Activated naive CD8-positive, alpha-beta T cell treated with anti-CD3 and anti-CD28 coated beads for 36 hours (primary cell): ENCODE measurements at regions not wholly inside any gene's neighbourhood (a gene's known extent, or its start where the extent isn't known, plus 50 kb on each side); places are given as distances from the start of the nearest gene placed in this dataset.

Source experiments
- DNase-seq: peaks from one replicate; pipeline ENCODE4 v3.0.0; 2021
- H3K27ac Mint-ChIP-seq: one replicate; pipeline ENCODE4 v1.8.0; 2022; ENCODE audit warnings: mild to moderate bottlenecking, moderate library complexity, mixed read lengths
- H3K27me3 Mint-ChIP-seq: one replicate; pipeline ENCODE4 v1.8.0; 2022; ENCODE audit warnings: mild to moderate bottlenecking, mixed read lengths
- H3K36me3 Mint-ChIP-seq: one replicate; pipeline ENCODE4 v1.8.0; 2021; ENCODE audit warnings: mild to moderate bottlenecking, mixed read lengths
- H3K4me1 Mint-ChIP-seq: one replicate; pipeline ENCODE4 v1.8.0; 2021; ENCODE audit warnings: mixed read lengths
- H3K4me3 Mint-ChIP-seq: one replicate; pipeline ENCODE4 v1.8.0; 2022; ENCODE audit warnings: mild to moderate bottlenecking, moderate library complexity, mixed read lengths
- H3K9me3 Mint-ChIP-seq: one replicate; pipeline ENCODE4 v1.8.0; 2022; ENCODE audit warnings: mixed read lengths

DNA sequence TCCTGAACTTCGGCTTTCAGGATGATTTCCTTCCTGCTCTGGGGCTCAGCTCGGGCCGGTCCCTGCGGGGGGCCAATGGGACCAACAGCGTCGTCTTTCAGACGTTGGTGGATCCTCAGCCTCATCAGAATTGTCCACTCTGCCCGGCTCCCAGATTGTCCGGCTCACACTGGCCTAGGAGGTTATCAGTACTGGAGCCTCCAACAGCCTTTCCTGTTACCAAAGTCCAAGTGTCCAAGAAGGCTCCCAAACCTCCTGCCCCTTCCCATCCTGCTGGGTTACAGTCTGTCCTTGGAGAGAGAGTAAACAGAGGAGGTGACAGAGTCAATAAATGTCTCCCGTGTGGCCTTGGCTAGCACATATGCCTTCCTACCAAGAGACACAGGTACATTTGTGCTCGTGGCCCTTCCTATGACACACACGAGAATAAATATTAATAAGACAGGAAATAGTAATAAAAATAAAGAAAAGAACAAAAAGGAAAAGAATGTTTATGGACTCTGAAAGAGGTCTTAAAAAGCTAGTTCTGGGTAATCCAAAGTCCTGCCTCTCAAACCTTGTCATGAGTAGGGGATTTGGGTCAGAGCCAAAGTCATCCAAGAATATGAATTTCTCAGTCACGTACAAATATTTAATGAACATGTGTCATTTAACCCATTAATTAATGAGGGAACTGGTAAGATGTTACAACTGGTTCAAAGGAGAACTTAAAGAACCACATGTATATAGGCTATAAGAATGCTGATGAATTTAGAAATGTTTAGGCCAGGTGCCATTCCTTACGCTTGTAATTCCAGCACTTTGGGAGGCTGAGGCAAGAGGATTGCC is 80.8 kb upstream of the SLC2A1 start:
- DNase-seq = no peak
- H3K27ac Mint-ChIP-seq = no peak overlapping the region
- H3K4me3 Mint-ChIP-seq = no peak overlapping the region
- no peaks in the 10 kb centered on the region for H3K9me3 Mint-ChIP-seq
- H3K4me1 Mint-ChIP-seq = peaks cover 9% of the 10 kb centered on the region
- H3K36me3 Mint-ChIP-seq = no peaks in the 10 kb centered on the region
- no peaks in the 10 kb centered on the region for H3K27me3 Mint-ChIP-seq

DNA sequence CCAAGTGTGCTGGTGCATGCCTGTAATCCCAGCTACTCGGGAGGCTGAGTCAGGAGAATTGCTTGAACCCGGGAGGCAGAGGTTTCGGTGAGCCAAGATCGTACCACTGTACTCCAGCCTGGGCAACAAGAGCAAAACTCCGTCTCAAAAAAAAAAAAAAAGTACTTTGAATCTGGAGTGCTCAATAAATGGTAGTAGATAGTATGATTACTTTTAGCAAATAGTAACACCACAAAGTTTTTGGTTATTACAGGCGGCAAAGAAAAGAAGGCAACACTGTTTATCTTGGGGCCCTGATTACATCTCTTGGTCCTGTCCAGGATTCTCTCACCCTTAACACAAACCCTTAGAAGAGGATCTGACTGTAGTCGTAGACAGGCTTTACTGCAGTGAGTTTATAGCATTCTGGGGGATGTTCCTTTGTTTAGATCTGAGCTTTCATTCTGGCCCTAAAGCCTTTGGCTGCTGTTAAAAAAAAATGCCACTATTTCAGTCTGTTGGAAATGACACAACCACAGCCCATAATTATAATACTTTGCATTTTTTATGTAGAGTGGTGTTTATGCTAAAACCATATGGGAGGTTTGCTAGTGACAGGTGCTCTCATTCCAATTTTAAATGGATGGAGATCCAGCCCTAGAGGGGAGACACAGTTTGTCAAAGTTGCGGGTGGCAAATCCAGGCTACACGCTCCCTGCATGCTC is 79.7 kb upstream of the SLC2A1 start:
- Mint-ChIP-seq H3K27ac (no peak overlapping the region), H3K9me3 (no peaks in the 10 kb centered on the region), H3K4me1 (peaks cover 12% of the 10 kb centered on the region)

DNA sequence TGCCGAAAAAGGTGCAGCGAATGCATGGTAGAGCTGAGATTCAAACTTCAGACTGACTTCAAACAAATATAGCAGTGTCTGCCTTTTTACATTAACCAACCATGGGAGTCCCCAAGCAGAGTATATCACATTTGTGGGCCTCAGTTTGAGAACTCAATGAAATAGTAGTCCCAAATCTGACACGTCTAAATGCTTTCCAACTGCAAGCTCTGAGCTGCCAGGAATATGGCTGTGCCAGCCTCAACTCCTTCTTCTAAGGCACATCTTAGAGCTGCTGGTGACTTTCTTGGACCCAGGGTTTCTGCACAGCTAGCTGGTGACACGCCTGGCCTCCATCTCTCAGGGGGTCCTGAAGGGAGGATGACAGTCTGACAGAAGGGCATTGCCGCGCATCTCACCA is 78.8 kb upstream of the SLC2A1 start:
- H3K4me3 Mint-ChIP-seq = no peak overlapping the region
- DNase-seq = no peak
- no peaks in the 10 kb centered on the region for H3K27me3 Mint-ChIP-seq
- no peak overlapping the region for H3K27ac Mint-ChIP-seq
- H3K36me3 Mint-ChIP-seq = no peaks in the 10 kb centered on the region
- no peaks in the 10 kb centered on the region for H3K9me3 Mint-ChIP-seq
- H3K4me1 Mint-ChIP-seq = peaks cover 12% of the 10 kb centered on the region

More for the DNA sequence above, 79.7 kb upstream of the SLC2A1 start:
- DNase-seq = no peak
- H3K4me3 Mint-ChIP-seq = no peak overlapping the region
- no peaks in the 10 kb centered on the region for H3K27me3 Mint-ChIP-seq
- no peaks in the 10 kb centered on the region for H3K36me3 Mint-ChIP-seq

DNA sequence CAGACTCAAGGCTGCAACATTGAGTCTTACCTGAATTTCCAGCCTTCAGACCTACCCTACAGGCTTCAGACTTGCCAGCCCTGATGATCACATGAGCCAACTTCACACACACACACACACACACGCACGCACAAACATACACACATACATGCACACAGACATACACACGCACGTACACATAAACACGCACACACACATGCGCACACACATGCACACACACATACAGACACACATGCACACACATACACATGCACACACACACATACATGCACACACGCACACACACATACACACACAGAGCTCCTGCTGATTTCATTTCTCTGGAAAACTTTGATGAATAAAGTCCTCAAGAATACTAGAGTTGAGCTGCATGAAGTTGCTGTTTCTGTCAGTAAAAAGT is 78.3 kb upstream of the SLC2A1 start:
- Mint-ChIP-seq H3K27me3 (no peaks in the 10 kb centered on the region), H3K36me3 (no peaks in the 10 kb centered on the region), H3K9me3 (no peaks in the 10 kb centered on the region), H3K27ac (no peak overlapping the region), H3K4me1 (peaks cover 12% of the 10 kb centered on the region), H3K4me3 (no peak overlapping the region)
- DNase-seq = no peak

DNA sequence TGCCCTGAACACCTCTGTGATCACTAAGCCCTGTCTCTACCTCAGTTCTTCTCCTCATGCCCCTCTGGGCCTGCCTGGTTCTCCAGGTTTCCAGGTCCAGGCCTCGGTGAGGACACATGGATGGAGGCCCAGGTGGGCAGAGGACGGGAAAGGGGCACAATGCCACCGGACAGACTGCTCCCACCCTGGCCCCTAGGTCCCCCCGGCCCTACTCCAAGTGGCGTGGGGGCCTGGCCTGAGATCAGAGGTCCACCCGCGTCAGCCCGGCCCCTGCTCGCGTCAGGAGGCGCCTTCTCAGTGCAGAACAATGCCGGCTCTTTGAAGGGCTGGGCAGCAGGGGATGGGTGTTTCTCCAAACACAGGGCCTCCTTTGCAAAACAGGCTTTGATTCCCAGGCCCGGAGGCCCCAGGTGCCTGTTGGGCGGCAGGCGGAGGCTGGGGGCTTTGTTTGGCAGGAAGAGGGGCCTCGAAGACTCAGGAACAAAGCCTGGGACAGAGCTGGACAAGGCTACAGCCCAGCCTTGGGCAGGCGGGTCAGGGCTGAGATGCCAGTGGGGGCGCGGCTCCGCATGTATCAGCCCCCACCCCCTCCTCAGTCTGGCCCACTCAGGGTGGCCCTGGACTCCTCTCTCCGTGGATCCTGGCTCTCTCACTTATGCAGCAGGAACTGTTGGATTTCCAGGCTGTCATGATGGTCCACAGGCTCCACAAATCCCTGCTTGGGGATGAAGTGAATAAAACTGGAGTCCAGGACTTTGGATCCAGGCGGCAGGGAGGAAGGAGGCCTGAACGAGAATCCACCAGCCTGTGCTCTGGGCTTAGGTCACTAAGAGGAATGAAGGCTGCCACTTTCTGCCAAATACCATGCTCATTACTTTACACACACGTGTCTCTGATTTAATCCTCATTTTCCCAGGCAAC is 77.4 kb upstream of the SLC2A1 start:
- H3K27me3 Mint-ChIP-seq = no peaks in the 10 kb centered on the region
- H3K27ac Mint-ChIP-seq = no peak overlapping the region
- no peaks in the 10 kb centered on the region for H3K9me3 Mint-ChIP-seq
- H3K4me1 Mint-ChIP-seq = peaks cover 12% of the 10 kb centered on the region
- H3K4me3 Mint-ChIP-seq = no peak overlapping the region
- H3K36me3 Mint-ChIP-seq = no peaks in the 10 kb centered on the region
- DNase-seq = no peak

DNA sequence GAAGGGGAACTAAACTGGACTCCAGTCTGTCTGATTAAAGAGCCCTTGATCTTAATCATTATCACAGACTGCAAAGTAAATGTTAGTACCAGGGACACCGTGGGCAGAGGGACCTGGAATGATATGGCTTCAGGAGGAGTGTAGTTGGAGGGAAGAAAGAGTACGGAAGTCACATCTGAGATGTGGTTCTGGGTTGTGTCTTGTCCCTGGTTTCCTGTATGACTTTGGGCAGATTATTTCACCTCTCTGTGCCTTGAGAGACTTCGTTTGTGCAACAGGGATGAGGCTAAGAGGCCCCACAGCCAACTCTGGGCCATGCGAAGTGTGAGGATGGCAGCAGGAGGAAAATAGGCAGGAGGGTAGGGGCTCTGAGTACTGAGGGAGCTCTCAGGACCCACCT is 76.1 kb upstream of the SLC2A1 start:
- Mint-ChIP-seq H3K36me3 (no peaks in the 10 kb centered on the region), H3K4me1 (peaks cover 12% of the 10 kb centered on the region), H3K9me3 (no peaks in the 10 kb centered on the region), H3K27ac (peak overlapping the region; percentile 84), H3K27me3 (no peaks in the 10 kb centered on the region), H3K4me3 (no peak overlapping the region)
- no peak for DNase-seq

DNA sequence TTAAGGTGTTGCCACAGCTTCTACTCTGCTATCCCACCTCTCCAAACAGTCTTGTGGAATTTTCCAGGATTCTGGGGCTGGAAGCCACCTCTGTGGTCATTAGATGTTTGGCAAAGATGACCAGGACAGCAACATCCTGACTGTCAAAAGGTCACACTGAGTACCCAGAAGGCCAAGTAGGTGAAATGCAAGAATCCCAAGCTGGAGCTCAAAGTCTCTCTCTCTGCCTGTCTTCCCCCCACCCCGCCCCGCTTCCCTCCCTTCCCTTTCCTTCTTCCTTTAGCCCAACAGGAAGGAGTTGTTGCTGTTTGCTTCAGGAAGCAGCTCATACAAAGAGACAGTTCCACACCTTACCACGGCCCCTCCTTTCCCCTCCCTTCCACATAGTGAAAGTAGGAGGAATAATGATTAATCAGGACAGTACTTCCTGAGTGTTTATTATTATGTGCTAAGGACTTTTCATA is 75.6 kb upstream of the SLC2A1 start:
- Mint-ChIP-seq H3K27me3 (no peaks in the 10 kb centered on the region), H3K4me1 (peaks cover 12% of the 10 kb centered on the region), H3K27ac (peak overlapping the region; percentile 84), H3K4me3 (no peak overlapping the region), H3K9me3 (no peaks in the 10 kb centered on the region), H3K36me3 (no peaks in the 10 kb centered on the region)
- DNase-seq = no peak

DNA sequence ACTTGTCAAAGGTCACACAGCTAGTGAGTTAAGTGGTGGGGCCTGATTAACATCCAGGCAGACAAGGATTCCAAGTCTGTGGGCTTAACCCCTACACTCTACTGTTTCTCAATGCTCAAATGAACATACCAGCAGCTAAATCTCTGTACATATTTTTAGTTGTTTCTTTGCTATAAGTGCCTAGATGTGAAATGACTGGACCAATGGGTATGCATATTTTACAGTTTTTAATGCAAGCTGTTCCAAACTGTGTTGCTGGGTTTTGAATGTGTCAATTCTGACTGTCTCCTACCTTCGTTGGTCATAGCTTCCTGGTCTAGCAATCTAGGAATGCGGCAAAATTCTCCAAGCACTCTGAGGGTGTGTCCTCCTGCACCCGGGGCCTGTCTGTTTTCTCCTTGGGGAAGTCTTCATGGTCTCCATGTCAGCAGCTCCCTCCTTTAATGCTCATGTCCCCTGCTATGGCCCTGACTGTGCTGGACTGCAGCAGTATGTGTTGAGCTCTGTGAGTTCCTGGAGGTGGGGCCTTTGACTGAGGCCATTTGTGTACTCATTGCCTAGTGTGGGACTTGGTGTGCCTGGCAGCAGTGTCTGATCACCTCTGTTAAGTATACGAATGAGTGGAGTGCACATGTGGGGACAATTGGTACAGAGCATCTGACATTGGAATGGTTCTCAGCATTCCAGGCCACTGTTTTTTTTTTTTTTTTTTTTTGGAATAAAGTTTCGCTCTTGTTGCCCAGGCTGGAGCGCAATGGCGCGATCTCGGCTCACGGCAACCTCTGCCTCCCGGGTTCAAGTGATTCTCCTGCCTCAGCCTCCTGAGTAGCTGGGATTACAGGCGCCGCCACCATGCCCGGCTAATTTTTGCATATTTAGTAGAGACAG is 72.9 kb upstream of the SLC2A1 start:
- Mint-ChIP-seq H3K9me3 (no peaks in the 10 kb centered on the region), H3K4me3 (no peak overlapping the region), H3K36me3 (no peaks in the 10 kb centered on the region), H3K27ac (no peak overlapping the region), H3K27me3 (no peaks in the 10 kb centered on the region), H3K4me1 (peaks cover 12% of the 10 kb centered on the region)
- DNase-seq = no peak

DNA sequence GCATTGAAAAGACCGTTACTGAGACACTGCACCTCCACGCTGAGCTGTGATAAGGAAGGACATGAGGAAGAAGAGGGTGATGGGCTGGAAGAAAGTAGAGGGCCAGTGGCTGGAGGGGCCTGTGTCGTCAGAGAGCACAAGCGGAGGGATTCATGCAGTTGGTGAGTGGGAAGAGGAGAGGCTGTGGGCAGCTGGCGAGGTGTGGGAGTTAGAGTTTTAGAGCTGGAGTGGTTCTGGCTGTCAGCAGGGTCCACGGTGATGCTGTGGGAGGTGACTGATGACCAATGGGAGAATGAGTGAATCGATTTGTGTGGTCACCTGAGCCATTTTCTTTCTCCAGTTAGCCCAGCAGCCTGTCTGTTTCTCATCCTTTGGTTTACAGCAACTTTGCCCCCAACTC is 66.2 kb upstream of the SLC2A1 start:
- H3K9me3 Mint-ChIP-seq = no peaks in the 10 kb centered on the region
- H3K27ac Mint-ChIP-seq = no peak overlapping the region
- no peaks in the 10 kb centered on the region for H3K27me3 Mint-ChIP-seq
- DNase-seq = no peak
- H3K4me1 Mint-ChIP-seq = no peaks in the 10 kb centered on the region
- H3K4me3 Mint-ChIP-seq = no peak overlapping the region
- H3K36me3 Mint-ChIP-seq = no peaks in the 10 kb centered on the region

DNA sequence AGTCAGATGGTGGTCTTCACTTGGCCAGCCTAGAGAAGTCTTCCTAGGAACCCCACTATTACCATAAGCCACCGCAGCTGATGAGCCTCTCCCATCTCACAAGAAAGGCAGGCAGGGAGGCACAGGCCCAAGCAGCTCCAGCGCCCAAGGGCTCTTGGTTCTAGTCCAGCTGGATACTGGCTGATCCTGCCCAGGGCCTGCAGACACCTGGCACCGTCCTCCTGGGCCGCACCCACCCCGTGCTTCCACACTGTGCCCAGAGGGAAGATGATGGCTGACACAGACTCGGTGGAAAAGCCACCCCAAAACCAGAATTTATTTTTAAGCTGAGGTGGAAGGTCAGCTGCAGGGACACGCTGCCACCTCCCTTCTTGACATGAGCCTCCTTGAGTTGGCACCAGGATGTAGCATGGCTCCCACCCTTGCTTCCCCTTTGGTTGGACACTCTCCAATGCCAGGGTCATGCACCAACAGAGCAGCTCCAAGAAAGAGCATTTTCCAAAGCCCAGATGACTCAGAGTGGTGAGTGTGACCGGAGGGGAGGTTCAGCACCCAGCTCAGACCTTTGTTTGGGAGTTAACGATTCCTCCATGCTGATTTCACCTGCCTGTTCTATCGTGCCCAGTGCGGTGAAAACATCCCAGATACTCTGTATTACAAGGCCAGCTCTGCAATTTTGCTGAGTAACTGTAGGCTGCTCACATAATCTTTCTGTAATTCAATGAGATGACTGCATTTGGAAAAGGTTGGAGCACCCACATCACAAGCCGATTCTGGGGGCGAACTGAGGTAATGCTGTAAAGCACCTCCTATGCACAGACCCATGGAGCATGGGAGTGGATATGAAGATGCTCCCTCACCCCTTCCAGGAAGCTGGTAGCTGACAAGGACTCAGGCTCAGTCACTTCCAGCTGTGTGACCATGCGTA is 63.1 kb upstream of the SLC2A1 start:
- DNase-seq = no peak
- Mint-ChIP-seq H3K9me3 (no peaks in the 10 kb centered on the region), H3K4me3 (no peak overlapping the region), H3K36me3 (no peaks in the 10 kb centered on the region), H3K4me1 (no peaks in the 10 kb centered on the region), H3K27me3 (no peaks in the 10 kb centered on the region), H3K27ac (no peak overlapping the region)

DNA sequence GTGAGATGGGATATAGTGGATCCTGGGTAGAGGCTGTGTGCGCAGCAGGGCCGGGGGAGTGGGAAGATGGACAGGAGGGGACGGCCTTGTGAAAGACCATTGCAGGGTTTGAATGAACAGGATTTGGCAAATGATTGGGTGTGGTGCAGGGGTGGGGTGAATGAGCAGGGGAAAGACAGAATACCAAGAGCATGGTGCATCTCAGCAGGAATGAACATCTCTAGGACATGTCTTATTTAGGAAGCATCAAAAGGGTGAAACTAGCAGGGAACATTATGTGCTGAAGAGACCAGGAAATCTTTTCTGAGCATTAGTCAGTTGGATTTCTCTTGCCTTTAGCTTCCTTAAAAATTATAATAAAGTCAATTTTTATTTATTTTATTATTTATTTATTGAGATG is 60.6 kb upstream of the SLC2A1 start:
- no peaks in the 10 kb centered on the region for H3K4me1 Mint-ChIP-seq

DNA sequence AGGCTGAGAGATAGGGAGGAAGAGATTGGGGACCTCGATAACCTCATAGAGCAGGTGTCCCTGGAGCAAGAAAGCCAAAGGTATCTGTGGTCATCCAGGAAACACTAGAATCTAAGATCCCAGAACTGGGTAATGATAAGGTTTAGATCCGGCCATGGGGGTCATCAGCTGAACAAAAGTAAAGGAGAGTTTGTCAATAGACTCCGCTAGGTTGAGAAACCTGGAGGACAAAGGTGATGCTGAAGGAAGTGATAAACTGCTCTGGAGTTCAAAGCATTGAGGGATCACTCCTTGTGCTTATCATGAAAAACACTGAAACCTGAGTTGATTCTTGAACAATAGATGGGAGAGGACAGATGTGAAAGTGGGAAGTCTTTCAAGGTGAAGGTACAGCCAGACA is 59.5 kb upstream of the SLC2A1 start:
- H3K27me3 Mint-ChIP-seq = no peaks in the 10 kb centered on the region
- no peak overlapping the region for H3K27ac Mint-ChIP-seq
- no peak overlapping the region for H3K4me3 Mint-ChIP-seq
- no peaks in the 10 kb centered on the region for H3K36me3 Mint-ChIP-seq
- no peak for DNase-seq
- H3K9me3 Mint-ChIP-seq = no peaks in the 10 kb centered on the region
- no peaks in the 10 kb centered on the region for H3K4me1 Mint-ChIP-seq

More for the DNA sequence above, 60.6 kb upstream of the SLC2A1 start:
- Mint-ChIP-seq H3K27me3 (no peaks in the 10 kb centered on the region), H3K4me3 (no peak overlapping the region), H3K9me3 (no peaks in the 10 kb centered on the region), H3K27ac (no peak overlapping the region), H3K36me3 (no peaks in the 10 kb centered on the region)
- DNase-seq = no peak

DNA sequence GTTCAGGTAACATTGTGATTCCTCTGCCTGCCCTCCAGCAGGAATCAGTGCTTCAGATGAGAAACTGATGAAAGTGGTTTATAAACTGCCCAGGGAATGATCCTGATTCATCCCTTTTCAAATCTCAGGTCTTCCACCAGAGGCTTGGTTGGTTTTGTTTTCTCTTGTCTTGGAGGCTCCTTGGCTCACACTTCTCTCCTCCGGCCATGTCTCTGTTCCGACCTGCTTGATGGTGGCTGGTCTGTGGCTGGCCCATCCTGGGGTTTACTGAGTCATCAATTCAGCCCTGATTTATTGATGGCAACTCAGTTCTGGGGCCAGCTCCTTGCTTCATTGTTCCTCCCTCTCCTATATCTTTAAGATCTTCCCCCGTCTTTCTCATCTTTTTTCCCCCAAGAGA is 56.6 kb upstream of the SLC2A1 start:
- no peak for DNase-seq
- no peaks in the 10 kb centered on the region for H3K36me3 Mint-ChIP-seq
- H3K9me3 Mint-ChIP-seq = no peaks in the 10 kb centered on the region
- no peaks in the 10 kb centered on the region for H3K27me3 Mint-ChIP-seq
- H3K4me3 Mint-ChIP-seq = no peak overlapping the region
- H3K4me1 Mint-ChIP-seq = no peaks in the 10 kb centered on the region
- H3K27ac Mint-ChIP-seq = no peak overlapping the region
